Endothelial cell of umbilical vein (primary cell): ENCODE measurements at regions not wholly inside any gene's neighbourhood (a gene's known extent, or its start where the extent isn't known, plus 50 kb on each side); places are given as distances from the start of the nearest gene placed in this dataset.

Source experiments
- BruUV-seq: library from RNA; stranded (reverse); fragments of 400-500 nt; replicated peaks from 2 replicates; lab custom pipeline; 2021; lab: Mats Ljungman, UMichigan
- CTCF ChIA-PET: fragments of 300-600, 350-600 bp; sonication (Branson Sonifier 250); formaldehyde crosslinking; loops from one replicate; lab custom pipeline; 2021; ENCODE audit warnings: antibody characterized with exemption, inconsistent platforms; lab: Charles Lee
- POLR2A ChIA-PET: fragments of 300-600, 350-600 bp; sonication (Branson Sonifier 250); formaldehyde crosslinking; loops from one replicate; lab custom pipeline; 2021; ENCODE audit warnings: antibody characterized with exemption, inconsistent platforms; lab: Charles Lee
- DNase-seq: peaks from one replicate; pipeline ENCODE4 v3.0.0-alpha.2; 2011; ENCODE audit warnings: low read depth, low spot score
- FAIRE-seq: peaks from 2 replicates; lab custom pipeline; 2011; peaks lifted over from hg19 to GRCh38; lab: Jason Lieb, UNC
- H2AFZ ChIP-seq: 2 replicates; pipeline ENCODE4 v1.6.0; 2012; ENCODE audit warnings: low read depth, low read length, control low read depth, inconsistent platforms
- H3K27ac ChIP-seq: 2 replicates; pipeline ENCODE4 v1.5.1; 2011; ENCODE audit warnings: low read depth, mild to moderate bottlenecking, control low read depth, low read length, moderate library complexity; ENCODE audit not compliant: insufficient read depth
- H3K27me3 ChIP-seq, 2 experiments: 2 replicates each; pipeline versions ENCODE4 v1.6.0 to v1.6.1; 2011; ENCODE audit warnings: low read length in 2 of 2, mixed read lengths in 1 of 2; ENCODE audit not compliant: control insufficient read depth in 2 of 2, insufficient read depth in 2 of 2
- H3K36me3 ChIP-seq, 2 experiments: 2 replicates in 1 of 2; 3 replicates in 1 of 2; pipeline ENCODE4 v1.5.1; 2011; ENCODE audit warnings: low read length in 2 of 2, mild to moderate bottlenecking in 1 of 2, moderate library complexity in 1 of 2; ENCODE audit not compliant: control insufficient read depth in 2 of 2, insufficient read depth in 2 of 2; ENCODE audit errors: extremely low read depth in 1 of 2
- H3K4me1 ChIP-seq: 3 replicates; pipeline ENCODE4 v1.5.1; 2011; ENCODE audit warnings: mild to moderate bottlenecking, low read length; ENCODE audit not compliant: control insufficient read depth, insufficient read depth; ENCODE audit errors: extremely low read depth
- H3K4me2 ChIP-seq: 2 replicates; pipeline ENCODE4 v1.6.1; 2011; ENCODE audit warnings: low read length, control low read depth, mixed read lengths; ENCODE audit not compliant: insufficient read depth
- H3K4me3 ChIP-seq, 3 experiments: fragments of 200-600 bp in 1 of 3; sonication (generic), shearing (Covaris generic) in 1 of 3; replicated peaks in 1 of 3; 2 replicates each; pipeline ENCODE4 v1.5.1; 2011 to 2016; ENCODE audit warnings: control low read depth in 3 of 3, low read length in 3 of 3, mild to moderate bottlenecking in 2 of 3, inconsistent platforms in 1 of 3, low read depth in 1 of 3, moderate library complexity in 1 of 3; ENCODE audit not compliant: insufficient read depth in 1 of 3
- H3K79me2 ChIP-seq: 2 replicates; pipeline ENCODE4 v1.6.0; 2012; ENCODE audit warnings: low read length, inconsistent platforms; ENCODE audit not compliant: control insufficient read depth, insufficient read depth
- H3K9ac ChIP-seq: replicated peaks from 2 replicates; pipeline ENCODE3; 2011; ENCODE audit warnings: low read length, control low read depth; ENCODE audit not compliant: insufficient read depth; ENCODE audit errors: extremely low read depth
- H3K9me1 ChIP-seq: replicated peaks from 3 replicates; pipeline ENCODE4 v1.6.0; 2011; ENCODE audit warnings: mild to moderate bottlenecking, low read length; ENCODE audit not compliant: control insufficient read depth, insufficient read depth; ENCODE audit errors: extremely low read depth
- H3K9me3 ChIP-seq: replicated peaks from 2 replicates; pipeline ENCODE4 v1.5.1; 2012; ENCODE audit warnings: low read length, inconsistent platforms; ENCODE audit not compliant: control insufficient read depth, insufficient read depth
- H4K20me1 ChIP-seq: replicated peaks from 2 replicates; pipeline ENCODE3; 2011; ENCODE audit warnings: mild to moderate bottlenecking, low read length; ENCODE audit not compliant: control insufficient read depth, insufficient read depth; ENCODE audit errors: extremely low read depth
- CTCF ChIP-seq, 2 donors: IDR thresholded peaks; 1 replicate in 1 of 2; 2 replicates in 1 of 2; pipeline ENCODE4 v1.5.1; 2011; ENCODE audit warnings: low read length in 2 of 2, mild to moderate bottlenecking in 2 of 2, moderate library complexity in 2 of 2, control low read depth in 1 of 2, inconsistent platforms in 1 of 2, low read depth in 1 of 2; ENCODE audit not compliant: insufficient read depth in 1 of 2; ENCODE audit errors: extremely low read depth in 1 of 2
- EZH2 ChIP-seq: IDR thresholded peaks from 2 replicates; pipeline ENCODE4 v1.6.1; 2012; ENCODE audit warnings: borderline replicate concordance, low read depth, mild to moderate bottlenecking, moderate library complexity, low read length, inconsistent platforms; ENCODE audit not compliant: severe bottlenecking
- FOS ChIP-seq: IDR thresholded peaks from 2 replicates; pipeline ENCODE4 v1.6.1; 2011; ENCODE audit warnings: mild to moderate bottlenecking, low read length, moderate library complexity, borderline replicate concordance; ENCODE audit not compliant: insufficient read depth
- GATA2 ChIP-seq: IDR thresholded peaks from 2 replicates; pipeline ENCODE4 v1.7.0; 2011; ENCODE audit warnings: low read depth, mild to moderate bottlenecking, moderate library complexity, mixed read lengths, low read length; ENCODE audit not compliant: insufficient read length, insufficient read depth
- JUN ChIP-seq: IDR thresholded peaks from 2 replicates; pipeline ENCODE4 v1.6.1; 2011; ENCODE audit warnings: borderline replicate concordance, low read depth; ENCODE audit not compliant: insufficient read length, insufficient read depth
- MYC ChIP-seq: IDR thresholded peaks from one replicate; pipeline ENCODE4 v1.6.1; 2011; ENCODE audit warnings: mild to moderate bottlenecking, low read depth, low read length
- POLR2A ChIP-seq: IDR thresholded peaks from 2 replicates; pipeline ENCODE4 v1.6.1; 2012; ENCODE audit warnings: low read depth, mild to moderate bottlenecking, control low read depth, low read length
- POLR2AphosphoS5 ChIP-seq: IDR thresholded peaks from 2 replicates; pipeline ENCODE4 v1.6.1; 2012; ENCODE audit warnings: low read depth, mild to moderate bottlenecking, control low read depth, low read length, moderate library complexity; ENCODE audit not compliant: insufficient read depth
- dilution Hi-C: fragments of 300-500 bp; cut with MboI; formaldehyde crosslinking; loops from one replicate; pipeline ENCODE4 v1.15.0; 2019; ENCODE audit warnings: low sequenced_read_pairs; ENCODE audit not compliant: extremely low pct_ligation_motif_present
- intact Hi-C: fragments of 100-400 bp; cut with micrococcal nuclease; formaldehyde crosslinking; loops from one replicate; pipeline ENCODE4 v1.10.0; 2022
- TF ChIP-seq, protein P1 (sequence below): IDR thresholded peaks from 2 replicates; pipeline ENCODE4 v1.6.1; 2011; ENCODE audit not compliant: insufficient read depth, insufficient read length

DNA sequence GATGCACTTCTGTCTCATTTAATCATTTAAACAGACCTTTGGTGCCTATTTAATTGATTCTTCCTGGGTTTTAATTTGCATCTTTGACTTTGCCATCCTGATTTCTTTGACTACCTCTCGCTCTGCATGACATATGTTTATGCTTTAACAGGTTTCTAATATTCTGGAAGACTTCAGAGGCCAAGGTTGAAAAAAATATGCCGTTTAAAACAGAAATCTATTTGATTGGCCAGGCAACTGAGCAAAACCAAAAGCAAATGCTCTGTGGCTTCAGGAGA is 303.4 kb downstream of the IRS1 start:
- TF ChIP-seq FOS (no peak), EZH2 (no peak), JUN (no peak), POLR2A (no peak), GATA2 (no peak), MYC (no peak), POLR2AphosphoS5 (no peak), CTCF (IDR thresholded peaks at IDR 0.05; ENCODE audit: extremely low read depth in 1 of 2, insufficient read depth in 1 of 2, low read depth in 1 of 2, low read length in 2 of 2) (no peak)
- TF ChIP-seq, protein P1, sequence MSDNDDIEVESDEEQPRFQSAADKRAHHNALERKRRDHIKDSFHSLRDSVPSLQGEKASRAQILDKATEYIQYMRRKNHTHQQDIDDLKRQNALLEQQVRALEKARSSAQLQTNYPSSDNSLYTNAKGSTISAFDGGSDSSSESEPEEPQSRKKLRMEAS, result no peak
- no peaks in the 10 kb centered on the region for H3K4me1 ChIP-seq
- no peaks in the 10 kb centered on the region for H4K20me1 ChIP-seq
- H3K79me2 ChIP-seq, result no peaks in the 10 kb centered on the region
- H3K9me1 ChIP-seq, result no peaks in the 10 kb centered on the region
- DNase-seq, result no peak
- H2AFZ ChIP-seq, result no peak overlapping the region
- ChIA-PET POLR2A (no interaction called here), CTCF (no interaction called here)
- no peaks in the 10 kb centered on the region for H3K27me3 ChIP-seq
- no peak overlapping the region for H3K4me3 ChIP-seq
- H3K9me3 ChIP-seq, result no peaks in the 10 kb centered on the region
- dilution Hi-C loops, result no loop called here
- no peak for FAIRE-seq
- H3K27ac ChIP-seq, result no peak overlapping the region
- intact Hi-C loops, result no loop called here
- no peak overlapping the region for H3K9ac ChIP-seq
- no peak overlapping the region for H3K4me2 ChIP-seq
- H3K36me3 ChIP-seq, result no peaks in the 10 kb centered on the region
- no TSS peak for BruUV-seq
